Type B pancreatic cell (in vitro differentiated cells): ENCODE measurements at regions not wholly inside any gene's neighbourhood (a gene's known extent, or its start where the extent isn't known, plus 50 kb on each side); places are given as distances from the start of the nearest gene placed in this dataset.

Experiments used
- DNase-seq: peaks from one replicate; pipeline ENCODE4 v3.0.0; 2021; ENCODE audit warnings: mixed read lengths; ENCODE audit not compliant: unreplicated experiment; ENCODE audit errors: extremely low spot score
- H3K27ac Mint-ChIP-seq: 2 replicates; pipeline ENCODE4 v1.8.0; 2021; ENCODE audit warnings: mild to moderate bottlenecking, mixed read lengths
- H3K27me3 Mint-ChIP-seq: 2 replicates; pipeline ENCODE4 v1.8.0; 2021; ENCODE audit warnings: mixed read lengths
- H3K36me3 Mint-ChIP-seq: 2 replicates; pipeline ENCODE4 v1.8.0; 2021; ENCODE audit warnings: mixed read lengths
- H3K4me1 Mint-ChIP-seq: one replicate; pipeline ENCODE4 v1.8.0; 2021; ENCODE audit warnings: mixed read lengths; ENCODE audit not compliant: unreplicated experiment
- H3K4me3 Mint-ChIP-seq: 2 replicates; pipeline ENCODE4 v1.8.0; 2021; ENCODE audit warnings: mild to moderate bottlenecking, mixed read lengths
- H3K9me3 Mint-ChIP-seq: 2 replicates; pipeline ENCODE4 v1.8.0; 2021; ENCODE audit warnings: mixed read lengths
- CTCF ChIP-seq: fragments of 200-600 bp; sonication (generic); conservative IDR thresholded peaks from 2 replicates; pipeline ENCODE4 v1.5.0; 2021; ENCODE audit warnings: antibody characterized with exemption, mild to moderate bottlenecking

GRCh38 chr10:112880633-112881530 lies 69.2 kb upstream of the TCF7L2 start:
- no peak for TF ChIP-seq CTCF
- no peak overlapping the region for H3K4me3 Mint-ChIP-seq
- H3K9me3 Mint-ChIP-seq, result peaks cover 4% of the 10 kb centered on the region
- H3K36me3 Mint-ChIP-seq, result no peaks in the 10 kb centered on the region
- no peak for DNase-seq
- H3K27ac Mint-ChIP-seq, result no peak overlapping the region
- H3K27me3 Mint-ChIP-seq, result no peaks in the 10 kb centered on the region
- no peaks in the 10 kb centered on the region for H3K4me1 Mint-ChIP-seq

- Mint-ChIP-seq H3K9me3 (peaks cover 4% of the 10 kb centered on the region), H3K27ac (no peak overlapping the region), H3K27me3 (peaks cover 4% of the 10 kb centered on the region), H3K4me3 (no peak overlapping the region), H3K36me3 (no peaks in the 10 kb centered on the region), H3K4me1 (no peaks in the 10 kb centered on the region)
- no peak for DNase-seq
- no peak for TF ChIP-seq CTCF
Measured at GRCh38 chr10:112883360-112884178, 66.5 kb upstream of the TCF7L2 start.

GRCh38 chr10:112884179-112884504 lies 65.9 kb upstream of the TCF7L2 start:
- Mint-ChIP-seq H3K4me1 (no peaks in the 10 kb centered on the region), H3K27me3 (peaks cover 4% of the 10 kb centered on the region), H3K9me3 (peaks cover 4% of the 10 kb centered on the region), H3K4me3 (no peak overlapping the region), H3K27ac (no peak overlapping the region), H3K36me3 (no peaks in the 10 kb centered on the region)
- DNase-seq, result no peak
- TF ChIP-seq CTCF, result no peak

GRCh38 chr10:112886463-112886862 lies 63.6 kb upstream of the TCF7L2 start:
- Mint-ChIP-seq H3K4me3 (no peak overlapping the region), H3K9me3 (peaks cover 4% of the 10 kb centered on the region), H3K27me3 (peaks cover 6% of the 10 kb centered on the region), H3K36me3 (no peaks in the 10 kb centered on the region), H3K4me1 (no peaks in the 10 kb centered on the region), H3K27ac (no peak overlapping the region)
- no peak for TF ChIP-seq CTCF
- no peak for DNase-seq

DNA sequence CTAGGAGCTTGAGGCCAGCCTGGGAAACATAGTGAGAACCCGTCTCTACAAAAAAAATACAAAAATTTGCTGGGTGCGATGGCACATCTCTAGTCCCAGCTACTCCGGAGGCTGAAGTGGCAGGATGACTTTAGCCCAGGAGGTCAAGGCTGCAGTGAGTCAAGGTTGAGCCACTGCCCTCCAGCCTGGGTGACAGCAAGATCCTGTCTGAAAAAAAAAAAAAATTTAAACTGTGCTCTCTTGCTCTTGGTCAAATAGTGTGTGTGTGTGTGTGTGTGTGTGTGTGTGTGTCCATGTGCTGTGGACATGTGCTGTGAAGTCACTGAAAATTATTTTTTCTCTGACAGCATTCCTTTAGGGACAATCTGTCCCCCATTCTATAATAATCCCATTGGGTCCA lies 62.1 kb upstream of the TCF7L2 start:
- TF ChIP-seq CTCF, result no peak
- Mint-ChIP-seq H3K27me3 (peaks cover 6% of the 10 kb centered on the region), H3K36me3 (no peaks in the 10 kb centered on the region), H3K27ac (no peak overlapping the region), H3K9me3 (peaks cover 4% of the 10 kb centered on the region), H3K4me3 (no peak overlapping the region), H3K4me1 (no peaks in the 10 kb centered on the region)
- DNase-seq, result no peak
